COR-L47 (cell line): ENCODE measurements at regions not wholly inside any gene's neighbourhood (a gene's known extent, or its start where the extent isn't known, plus 50 kb on each side); places are given as distances from the start of the nearest gene placed in this dataset.

Experiments
- DNase-seq: peaks from one replicate; lab custom pipeline; 2025; lab: John Stamatoyannopoulos, UW

GRCh38 chr3:101172516-101172915, 147.9 kb downstream of the IMPG2 start:
- no peak for DNase-seq

- DNase-seq: no peak
Observed at GRCh38 chr3:101171681-101172191, 148.6 kb downstream of the IMPG2 start.

GRCh38 chr3:101170806-101171558, 149.4 kb downstream of the IMPG2 start:
- DNase-seq: no peak

DNA sequence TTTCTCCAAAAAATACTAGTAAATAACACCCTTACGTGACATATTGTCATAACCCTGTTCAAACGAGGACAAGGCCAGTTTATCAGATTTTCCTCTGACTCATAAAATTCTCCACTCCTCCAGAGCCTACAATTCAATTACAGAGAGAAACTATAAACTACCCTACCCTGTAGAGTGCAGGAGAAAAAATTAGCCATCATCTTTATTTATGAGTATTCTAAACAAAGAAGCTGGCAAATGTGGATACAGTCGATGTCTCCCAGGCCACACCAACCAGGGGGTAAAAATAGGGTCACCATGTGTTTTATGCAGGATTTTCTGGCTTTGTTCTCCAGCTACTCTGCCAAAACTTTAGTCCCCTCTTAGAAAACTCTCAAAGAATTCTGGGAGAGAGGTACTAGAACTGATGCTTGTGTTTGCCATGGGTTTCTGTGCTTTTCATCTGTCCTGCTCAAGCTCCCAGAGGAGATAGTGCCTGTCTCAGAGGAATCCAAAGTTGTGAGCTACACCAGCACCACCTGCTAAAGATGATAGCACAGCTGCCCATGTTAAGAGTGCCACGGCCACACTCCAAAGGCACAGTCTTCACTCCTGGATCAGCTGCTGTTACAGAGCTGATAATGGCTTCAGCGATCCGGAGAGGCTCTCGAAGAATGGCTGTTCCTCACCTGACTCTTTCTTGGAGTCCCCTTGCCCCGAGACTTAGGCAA, 150.2 kb downstream of the IMPG2 start:
- DNase-seq: no peak

- DNase-seq: no peak
Observed at GRCh38 chr3:101169516-101169915, 150.9 kb downstream of the IMPG2 start.

DNA sequence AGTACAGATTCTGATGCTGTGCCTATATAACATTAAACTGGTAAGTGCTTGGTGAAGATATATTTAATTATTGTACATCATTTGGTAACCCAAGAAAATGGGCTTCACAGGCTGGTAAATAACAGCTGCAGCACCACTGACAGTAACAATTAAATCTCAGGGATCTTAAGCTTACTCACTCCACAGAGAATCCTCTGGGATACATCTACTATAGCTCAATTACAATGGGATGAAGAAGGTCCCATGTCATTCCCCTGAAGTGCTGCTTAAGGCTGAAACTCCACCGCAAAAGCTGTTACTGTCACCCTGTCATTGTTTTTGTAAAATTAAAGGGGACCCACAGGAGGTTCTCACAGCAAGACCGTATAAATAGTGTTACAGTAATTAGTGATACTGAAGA, 153.0 kb downstream of the IMPG2 start:
- DNase-seq: no peak

DNA sequence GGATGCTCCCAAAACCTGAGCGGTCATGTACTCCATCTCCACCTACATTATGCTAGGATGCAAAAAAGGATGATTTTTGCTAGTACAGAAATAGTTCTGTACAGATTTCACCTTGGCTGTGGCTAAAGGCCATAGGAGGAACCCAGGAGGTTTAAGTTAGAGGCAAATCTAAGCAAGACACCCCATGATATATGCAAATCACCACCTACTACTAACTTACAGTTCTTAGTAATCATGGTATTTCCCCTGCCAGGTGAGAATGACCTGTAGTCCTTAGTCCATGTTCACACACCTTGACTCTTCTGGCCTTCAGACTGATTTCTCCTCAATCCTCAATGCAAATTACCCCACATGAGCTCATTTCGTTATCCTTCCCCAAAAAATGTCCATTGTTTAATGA, 154.2 kb downstream of the IMPG2 start:
- DNase-seq: no peak

- DNase-seq: no peak
Observed at GRCh38 chr3:101163554-101163953, 156.8 kb downstream of the IMPG2 start.

DNA sequence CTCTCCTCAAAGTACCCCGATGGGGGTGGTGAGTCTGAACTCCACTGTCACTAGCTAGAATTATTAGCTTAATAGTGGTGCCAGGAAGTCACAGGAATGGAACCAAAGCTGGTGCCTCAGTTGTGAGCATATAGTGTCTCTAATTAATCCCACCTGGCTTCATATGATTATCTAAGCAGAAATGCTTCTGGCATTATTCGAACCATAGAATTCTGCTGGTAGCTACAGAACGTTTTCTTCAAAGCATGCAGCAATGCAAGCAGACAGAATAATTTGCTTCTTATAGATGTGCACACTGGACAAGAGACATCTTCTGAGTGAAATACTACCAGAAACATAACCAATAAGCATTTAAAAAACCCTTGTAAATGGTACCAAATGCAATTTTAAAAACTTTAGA, 160.9 kb downstream of the IMPG2 start:
- DNase-seq: no peak

DNA sequence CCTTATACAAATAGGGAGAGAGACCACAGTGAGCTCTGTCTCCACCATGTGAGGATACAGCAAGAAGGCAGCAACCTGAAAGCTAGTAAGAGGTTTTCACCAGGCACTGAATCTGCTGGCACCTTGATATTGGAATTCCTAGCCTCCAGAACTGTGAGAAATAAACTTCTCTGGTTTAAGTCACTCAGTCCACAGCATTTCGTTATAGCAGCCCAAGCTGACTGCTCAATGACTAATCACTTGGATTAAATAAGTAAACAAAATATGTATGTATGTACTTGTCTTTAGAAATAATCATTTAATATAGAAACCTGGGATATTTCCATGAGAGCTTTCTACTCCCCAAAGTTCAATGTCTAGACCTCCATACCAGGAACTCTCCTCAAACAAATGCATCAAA, 162.0 kb downstream of the IMPG2 start:
- DNase-seq: no peak

GRCh38 chr3:101156787-101157345, 163.5 kb downstream of the IMPG2 start:
- DNase-seq: no peak

GRCh38 chr3:101155825-101156224, 162.6 kb upstream of the ABI3BP start:
- no peak for DNase-seq

- DNase-seq: no peak
Observed at GRCh38 chr3:101154401-101154800, 161.2 kb upstream of the ABI3BP start.

GRCh38 chr3:101151286-101151913, 158.2 kb upstream of the ABI3BP start:
- no peak for DNase-seq

GRCh38 chr3:101150504-101150903, 157.3 kb upstream of the ABI3BP start:
- DNase-seq: no peak

DNA sequence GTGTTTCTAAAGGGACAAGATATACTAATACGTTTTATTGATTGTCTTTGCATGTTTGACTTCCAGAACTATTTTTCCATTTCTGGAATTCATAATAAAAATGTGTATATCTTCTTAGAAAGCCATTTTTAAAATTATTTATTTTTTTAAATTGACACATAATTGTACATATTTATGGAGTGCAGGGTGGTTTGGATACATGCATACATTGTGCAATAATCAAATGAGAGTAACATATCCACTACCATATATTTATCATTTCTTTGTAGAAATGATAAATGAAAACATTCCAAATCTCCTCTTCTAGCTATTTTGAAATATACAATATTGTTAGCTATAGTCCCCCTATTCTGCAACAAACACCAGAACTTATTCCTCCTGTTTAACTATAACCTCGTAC, 156.5 kb upstream of the ABI3BP start:
- DNase-seq: no peak

GRCh38 chr3:101149251-101149650, 156.0 kb upstream of the ABI3BP start:
- DNase-seq: no peak

DNA sequence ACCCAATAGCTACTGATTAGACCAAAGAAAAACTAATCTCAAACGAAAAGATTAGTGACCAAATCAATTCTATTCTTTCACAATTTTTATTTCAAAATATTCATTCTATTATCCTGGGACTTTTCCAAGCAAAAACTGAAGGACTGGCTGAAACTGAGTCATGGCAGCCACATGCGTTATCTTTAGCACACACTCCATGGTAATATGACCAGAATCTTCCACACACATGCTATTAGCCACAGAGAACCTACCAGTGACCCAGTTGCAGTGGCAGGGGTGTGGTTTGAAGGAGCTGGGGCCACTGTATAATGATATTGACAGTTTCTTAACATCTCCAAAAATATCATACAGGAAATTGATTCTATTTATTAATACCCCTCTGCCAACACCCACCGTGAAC, 154.8 kb upstream of the ABI3BP start:
- no peak for DNase-seq

- no peak for DNase-seq
Observed at GRCh38 chr3:101146946-101147345, 153.7 kb upstream of the ABI3BP start.

DNA sequence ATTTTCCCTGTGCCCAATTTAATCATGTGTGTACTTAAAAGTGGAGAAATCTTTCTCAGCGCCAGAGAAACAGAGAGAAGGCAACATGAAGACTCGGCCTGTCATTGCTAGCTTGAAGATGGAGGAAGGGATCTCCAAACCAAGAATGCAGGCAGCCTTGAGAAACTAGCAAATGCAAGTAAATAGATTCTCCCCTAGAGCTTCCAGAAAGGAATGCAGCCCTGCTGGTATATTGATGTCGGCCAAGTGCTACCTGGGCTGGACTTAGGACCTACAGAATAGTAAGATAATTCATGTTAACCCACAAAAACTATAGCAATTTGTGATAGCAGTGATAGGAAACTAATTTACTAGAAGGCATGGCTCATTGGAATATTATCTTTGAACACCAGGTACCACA, 150.9 kb upstream of the ABI3BP start:
- no peak for DNase-seq

DNA sequence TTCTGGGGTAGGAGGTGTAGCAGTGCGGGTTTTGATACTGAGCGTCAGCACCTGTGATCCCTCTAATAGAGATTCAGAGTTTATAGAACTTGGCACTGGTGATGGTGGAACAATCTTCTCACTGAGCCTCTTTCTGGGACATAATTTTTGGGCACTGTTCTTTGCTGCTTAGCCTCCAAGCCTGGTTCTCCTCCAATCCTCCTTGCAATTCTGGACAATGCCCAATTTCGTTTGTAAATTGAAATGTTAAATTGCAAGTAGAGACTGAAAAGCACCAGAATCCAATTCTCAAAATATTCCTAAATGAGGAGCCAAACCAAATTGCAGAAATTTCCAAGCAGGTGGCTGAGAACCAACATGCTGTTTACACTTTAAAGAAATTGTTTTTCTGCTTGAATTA, 149.8 kb upstream of the ABI3BP start:
- no peak for DNase-seq

GRCh38 chr3:101142160-101142559, 148.9 kb upstream of the ABI3BP start:
- DNase-seq: no peak

DNA sequence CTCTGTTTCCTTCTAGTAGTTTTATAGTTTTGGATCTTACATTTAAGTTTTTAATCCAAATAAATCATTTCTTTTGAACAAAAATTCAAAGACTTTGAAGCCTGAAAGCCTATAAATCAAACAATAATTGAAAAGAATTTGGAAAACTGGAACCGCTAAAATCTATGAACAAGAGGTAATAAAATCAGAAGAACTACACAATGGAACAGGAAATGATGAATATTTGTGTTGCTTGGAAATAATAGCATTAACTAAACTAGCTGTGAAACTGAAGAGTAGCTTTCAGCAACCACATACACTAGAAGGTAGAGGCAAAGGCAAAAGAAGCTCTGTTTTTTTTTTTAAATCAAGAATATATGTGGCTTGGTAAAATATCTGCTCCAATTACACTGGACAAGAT, 147.9 kb upstream of the ABI3BP start:
- DNase-seq: no peak
